ENCODE measurements at regions not wholly inside any gene's neighbourhood (a gene's known extent, or its start where the extent isn't known, plus 50 kb on each side); places are given as distances from the start of the nearest gene placed in this dataset.

DNA sequence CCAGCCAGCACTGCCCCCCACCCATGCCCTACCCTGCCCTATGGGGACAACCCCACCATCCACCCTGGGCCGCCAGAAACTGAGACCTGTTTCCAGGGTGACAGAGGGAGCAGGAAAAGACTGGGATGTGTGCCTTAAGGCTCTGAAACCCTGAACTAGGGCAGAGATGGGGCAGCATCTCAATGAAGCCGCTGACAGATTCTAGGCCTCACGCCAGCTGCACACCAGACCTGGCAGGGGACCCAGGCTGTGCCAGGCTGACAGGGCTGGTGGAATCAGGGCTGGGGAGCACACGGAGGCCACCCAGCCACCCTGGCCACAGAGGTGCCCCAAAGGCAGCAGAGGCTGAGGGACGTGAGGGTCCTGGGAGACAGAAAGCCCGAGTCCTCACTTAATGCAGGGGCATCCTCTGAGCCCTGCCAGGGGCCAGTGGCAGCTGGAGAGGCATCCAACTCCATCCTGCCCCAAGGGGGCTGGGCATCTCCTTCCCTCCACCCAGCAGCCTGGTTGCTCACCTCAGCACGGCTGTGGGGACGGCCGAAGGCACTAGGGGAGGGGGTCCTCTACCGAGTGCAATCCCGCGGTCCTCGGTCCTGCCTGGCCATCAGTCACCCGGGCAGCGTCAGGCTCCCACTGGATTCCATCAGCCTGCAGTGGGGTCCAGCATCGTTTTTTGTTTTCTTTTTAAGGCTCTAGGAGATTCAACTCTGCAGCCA lies 169.2 kb downstream of the ZFP36L2 start:
- TF ChIP-seq, protein P1, sequence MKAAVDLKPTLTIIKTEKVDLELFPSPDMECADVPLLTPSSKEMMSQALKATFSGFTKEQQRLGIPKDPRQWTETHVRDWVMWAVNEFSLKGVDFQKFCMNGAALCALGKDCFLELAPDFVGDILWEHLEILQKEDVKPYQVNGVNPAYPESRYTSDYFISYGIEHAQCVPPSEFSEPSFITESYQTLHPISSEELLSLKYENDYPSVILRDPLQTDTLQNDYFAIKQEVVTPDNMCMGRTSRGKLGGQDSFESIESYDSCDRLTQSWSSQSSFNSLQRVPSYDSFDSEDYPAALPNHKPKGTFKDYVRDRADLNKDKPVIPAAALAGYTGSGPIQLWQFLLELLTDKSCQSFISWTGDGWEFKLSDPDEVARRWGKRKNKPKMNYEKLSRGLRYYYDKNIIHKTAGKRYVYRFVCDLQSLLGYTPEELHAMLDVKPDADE (IDR thresholded peaks at IDR 0.05) = no peak
- TF ChIP-seq, protein P2, sequence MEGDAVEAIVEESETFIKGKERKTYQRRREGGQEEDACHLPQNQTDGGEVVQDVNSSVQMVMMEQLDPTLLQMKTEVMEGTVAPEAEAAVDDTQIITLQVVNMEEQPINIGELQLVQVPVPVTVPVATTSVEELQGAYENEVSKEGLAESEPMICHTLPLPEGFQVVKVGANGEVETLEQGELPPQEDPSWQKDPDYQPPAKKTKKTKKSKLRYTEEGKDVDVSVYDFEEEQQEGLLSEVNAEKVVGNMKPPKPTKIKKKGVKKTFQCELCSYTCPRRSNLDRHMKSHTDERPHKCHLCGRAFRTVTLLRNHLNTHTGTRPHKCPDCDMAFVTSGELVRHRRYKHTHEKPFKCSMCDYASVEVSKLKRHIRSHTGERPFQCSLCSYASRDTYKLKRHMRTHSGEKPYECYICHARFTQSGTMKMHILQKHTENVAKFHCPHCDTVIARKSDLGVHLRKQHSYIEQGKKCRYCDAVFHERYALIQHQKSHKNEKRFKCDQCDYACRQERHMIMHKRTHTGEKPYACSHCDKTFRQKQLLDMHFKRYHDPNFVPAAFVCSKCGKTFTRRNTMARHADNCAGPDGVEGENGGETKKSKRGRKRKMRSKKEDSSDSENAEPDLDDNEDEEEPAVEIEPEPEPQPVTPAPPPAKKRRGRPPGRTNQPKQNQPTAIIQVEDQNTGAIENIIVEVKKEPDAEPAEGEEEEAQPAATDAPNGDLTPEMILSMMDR (conservative IDR thresholded peaks at IDR 0.05; ENCODE audit: low read depth in 2 of 2) = no peak
- TF ChIP-seq, protein P3, sequence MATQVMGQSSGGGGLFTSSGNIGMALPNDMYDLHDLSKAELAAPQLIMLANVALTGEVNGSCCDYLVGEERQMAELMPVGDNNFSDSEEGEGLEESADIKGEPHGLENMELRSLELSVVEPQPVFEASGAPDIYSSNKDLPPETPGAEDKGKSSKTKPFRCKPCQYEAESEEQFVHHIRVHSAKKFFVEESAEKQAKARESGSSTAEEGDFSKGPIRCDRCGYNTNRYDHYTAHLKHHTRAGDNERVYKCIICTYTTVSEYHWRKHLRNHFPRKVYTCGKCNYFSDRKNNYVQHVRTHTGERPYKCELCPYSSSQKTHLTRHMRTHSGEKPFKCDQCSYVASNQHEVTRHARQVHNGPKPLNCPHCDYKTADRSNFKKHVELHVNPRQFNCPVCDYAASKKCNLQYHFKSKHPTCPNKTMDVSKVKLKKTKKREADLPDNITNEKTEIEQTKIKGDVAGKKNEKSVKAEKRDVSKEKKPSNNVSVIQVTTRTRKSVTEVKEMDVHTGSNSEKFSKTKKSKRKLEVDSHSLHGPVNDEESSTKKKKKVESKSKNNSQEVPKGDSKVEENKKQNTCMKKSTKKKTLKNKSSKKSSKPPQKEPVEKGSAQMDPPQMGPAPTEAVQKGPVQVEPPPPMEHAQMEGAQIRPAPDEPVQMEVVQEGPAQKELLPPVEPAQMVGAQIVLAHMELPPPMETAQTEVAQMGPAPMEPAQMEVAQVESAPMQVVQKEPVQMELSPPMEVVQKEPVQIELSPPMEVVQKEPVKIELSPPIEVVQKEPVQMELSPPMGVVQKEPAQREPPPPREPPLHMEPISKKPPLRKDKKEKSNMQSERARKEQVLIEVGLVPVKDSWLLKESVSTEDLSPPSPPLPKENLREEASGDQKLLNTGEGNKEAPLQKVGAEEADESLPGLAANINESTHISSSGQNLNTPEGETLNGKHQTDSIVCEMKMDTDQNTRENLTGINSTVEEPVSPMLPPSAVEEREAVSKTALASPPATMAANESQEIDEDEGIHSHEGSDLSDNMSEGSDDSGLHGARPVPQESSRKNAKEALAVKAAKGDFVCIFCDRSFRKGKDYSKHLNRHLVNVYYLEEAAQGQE (IDR thresholded peaks at IDR 0.05; ENCODE audit: unreplicated experiment) = no peak
- TF ChIP-seq EZH2 (IDR thresholded peaks at IDR 0.05; ENCODE audit: low read depth, unreplicated experiment) (no peak), ZNF114 (CRISPR knock-in tag; IDR thresholded peaks at IDR 0.05) (no peak), POLR2AphosphoS5 (IDR thresholded peaks at IDR 0.05; ENCODE audit: low read depth) (no peak), EZH2phosphoT487 (IDR thresholded peaks at IDR 0.05; ENCODE audit: unreplicated experiment) (no peak)

Data from GM23338 (cell line).